ENCODE measurements at regions not wholly inside any gene's neighbourhood (a gene's known extent, or its start where the extent isn't known, plus 50 kb on each side); places are given as distances from the start of the nearest gene placed in this dataset.
"Not testable (repeated sequence)": the region's sequence is repeated elsewhere in the genome, so short reads cannot be mapped to it uniquely, and the experiment has no call there.

GRCh38 chr10:61262486-61263261 is 190.5 kb downstream of the TMEM26 start:
- H3K36me3 Mint-ChIP-seq = no peaks in the 10 kb centered on the region
- H3K27me3 Mint-ChIP-seq = peaks cover 7% of the 10 kb centered on the region
- H3K4me3 Mint-ChIP-seq = no peak overlapping the region
- H3K9me3 Mint-ChIP-seq = peaks cover 13% of the 10 kb centered on the region
- H3K27ac Mint-ChIP-seq = no peak overlapping the region
- H3K4me1 Mint-ChIP-seq = no peaks in the 10 kb centered on the region

- no peaks in the 10 kb centered on the region for H3K4me1 Mint-ChIP-seq
- no peak overlapping the region for H3K27ac Mint-ChIP-seq
- H3K9me3 Mint-ChIP-seq = peaks cover 10% of the 10 kb centered on the region
- H3K27me3 Mint-ChIP-seq = peaks cover 9% of the 10 kb centered on the region
- H3K4me3 Mint-ChIP-seq = no peak overlapping the region
- H3K36me3 Mint-ChIP-seq = no peaks in the 10 kb centered on the region
These were observed 195.2 kb downstream of the TMEM26 start for GRCh38 chr10:61257956-61258496.

DNA sequence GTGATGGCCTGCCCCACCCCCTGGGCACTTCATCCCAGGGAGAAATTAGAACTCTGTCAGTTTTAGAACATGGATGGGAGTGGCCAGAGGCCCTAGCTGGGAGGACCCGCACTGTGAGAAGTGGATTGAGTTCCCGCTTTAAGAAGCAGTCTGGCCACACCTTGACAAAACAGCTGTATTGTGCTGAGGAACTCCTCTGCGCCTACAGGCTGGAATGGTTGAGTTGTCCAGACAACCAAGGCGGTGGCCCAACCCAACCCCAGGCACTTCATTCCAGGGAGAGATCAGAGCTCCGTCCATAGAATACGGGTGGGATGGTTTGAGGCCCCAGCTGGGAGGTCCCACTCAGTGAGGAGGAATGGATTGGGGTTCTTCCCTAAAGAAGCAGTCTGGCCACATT is 196.0 kb downstream of the TMEM26 start:
- H3K27ac Mint-ChIP-seq = no peak overlapping the region
- peaks cover 5% of the 10 kb centered on the region for H3K9me3 Mint-ChIP-seq
- no peaks in the 10 kb centered on the region for H3K4me1 Mint-ChIP-seq
- no peak overlapping the region for H3K4me3 Mint-ChIP-seq
- peaks cover 9% of the 10 kb centered on the region for H3K27me3 Mint-ChIP-seq
- no peaks in the 10 kb centered on the region for H3K36me3 Mint-ChIP-seq

DNA sequence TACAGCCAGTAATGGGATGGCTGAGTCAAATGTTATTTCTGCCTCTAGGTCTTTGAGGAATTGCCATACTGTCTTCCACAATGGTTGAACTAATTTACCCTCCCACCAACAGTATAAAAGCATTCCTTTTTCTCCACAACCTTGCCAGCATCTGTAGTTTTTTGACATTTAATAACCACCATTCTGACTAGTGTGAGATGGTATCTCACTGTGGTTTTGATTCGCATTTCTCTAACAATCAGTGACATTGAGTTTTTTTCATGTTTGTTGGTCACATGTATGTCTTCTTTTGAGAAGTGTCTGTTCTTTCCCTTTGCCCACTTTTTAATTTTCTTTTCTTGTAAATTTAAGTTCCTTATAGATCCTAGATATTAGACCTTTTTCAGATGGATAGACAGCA is 200.9 kb downstream of the TMEM26 start:
- H3K9me3 Mint-ChIP-seq, H3K36me3 Mint-ChIP-seq, H3K4me1 Mint-ChIP-seq, H3K4me3 Mint-ChIP-seq, H3K27me3 Mint-ChIP-seq, H3K27ac Mint-ChIP-seq: not testable (repeated sequence)

DNA sequence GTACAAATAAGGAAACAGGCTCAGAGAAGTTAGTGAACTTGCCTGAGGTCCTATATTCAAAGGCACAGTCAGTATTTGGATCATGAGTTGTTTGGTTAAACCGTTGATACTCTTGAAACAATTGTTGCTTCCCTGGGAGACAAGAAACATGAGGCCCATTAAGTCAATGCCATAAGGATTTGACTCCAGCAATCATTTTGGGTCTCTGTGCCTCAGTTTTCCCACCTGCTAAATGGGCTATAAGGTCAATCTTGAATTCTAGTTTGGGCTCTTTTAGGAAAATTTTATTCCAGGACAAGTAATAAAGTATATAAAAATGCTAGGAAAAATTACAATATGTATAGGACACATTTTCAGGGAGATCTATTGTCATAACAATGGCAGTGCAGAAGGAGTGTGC is 202.1 kb downstream of the TMEM26 start:
- Mint-ChIP-seq H3K4me3 (no peak overlapping the region), H3K27ac (no peak overlapping the region), H3K9me3 (peaks cover 5% of the 10 kb centered on the region), H3K27me3 (peaks cover 2% of the 10 kb centered on the region), H3K36me3 (no peaks in the 10 kb centered on the region), H3K4me1 (no peaks in the 10 kb centered on the region)

GRCh38 chr10:61250131-61250530 is 203.1 kb downstream of the TMEM26 start:
- Mint-ChIP-seq H3K4me1 (no peaks in the 10 kb centered on the region), H3K36me3 (no peaks in the 10 kb centered on the region), H3K4me3 (no peak overlapping the region), H3K27ac (no peak overlapping the region), H3K27me3 (peaks cover 2% of the 10 kb centered on the region), H3K9me3 (peaks cover 1% of the 10 kb centered on the region)

DNA sequence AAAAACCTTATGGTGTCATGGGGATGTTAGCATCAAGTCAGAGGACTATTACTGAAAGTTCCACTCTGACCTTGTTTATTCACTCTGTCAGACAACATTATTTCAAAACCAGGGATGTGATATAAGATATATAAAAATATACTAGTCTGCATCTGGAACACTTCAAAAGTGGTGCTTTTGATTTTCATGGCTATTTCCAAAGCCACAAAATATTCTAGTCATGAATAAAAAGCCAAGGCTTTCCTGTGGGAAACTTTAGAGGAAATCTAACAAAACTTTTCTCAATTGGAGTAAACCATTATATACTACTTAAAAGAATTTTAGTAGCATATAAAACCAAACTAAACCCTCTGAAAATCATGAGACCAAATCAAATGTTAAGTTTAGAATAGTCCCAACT is 205.2 kb downstream of the TMEM26 start:
- Mint-ChIP-seq H3K4me3 (no peak overlapping the region), H3K27ac (no peak overlapping the region), H3K36me3 (no peaks in the 10 kb centered on the region), H3K27me3 (no peaks in the 10 kb centered on the region), H3K9me3 (no peaks in the 10 kb centered on the region), H3K4me1 (no peaks in the 10 kb centered on the region)

DNA sequence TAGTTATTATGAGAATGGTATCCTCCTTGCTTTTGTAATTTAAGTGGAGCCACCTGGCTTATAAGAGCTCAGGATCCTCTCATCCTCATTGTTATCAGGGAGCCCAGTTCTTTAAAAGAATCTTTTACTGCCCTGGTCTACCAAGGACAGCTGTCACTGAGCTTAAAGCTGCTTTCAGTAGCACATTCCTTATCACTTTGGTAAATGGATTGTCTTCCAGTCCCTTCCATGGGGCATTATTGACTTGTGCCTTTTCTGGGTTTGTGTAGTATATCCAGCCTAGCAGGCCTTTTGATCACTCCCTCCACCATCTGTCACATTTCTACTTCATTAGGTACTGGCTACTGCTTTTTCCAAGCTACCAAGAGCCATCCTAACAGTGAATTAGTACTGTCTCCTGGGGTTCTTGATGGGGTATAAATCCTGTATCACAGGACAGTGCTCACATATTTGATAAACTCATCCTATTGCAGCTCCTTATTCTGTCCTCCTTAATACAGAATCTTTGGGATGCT is 208.9 kb downstream of the TMEM26 start:
- no peak overlapping the region for H3K27ac Mint-ChIP-seq
- no peaks in the 10 kb centered on the region for H3K27me3 Mint-ChIP-seq
- H3K4me3 Mint-ChIP-seq = no peak overlapping the region
- no peaks in the 10 kb centered on the region for H3K36me3 Mint-ChIP-seq
- H3K4me1 Mint-ChIP-seq = no peaks in the 10 kb centered on the region
- H3K9me3 Mint-ChIP-seq = no peaks in the 10 kb centered on the region

- H3K9me3 Mint-ChIP-seq = peaks cover 17% of the 10 kb centered on the region
- H3K27me3 Mint-ChIP-seq = no peaks in the 10 kb centered on the region
- H3K4me3 Mint-ChIP-seq = no peak overlapping the region
- H3K36me3 Mint-ChIP-seq = no peaks in the 10 kb centered on the region
- H3K4me1 Mint-ChIP-seq = no peaks in the 10 kb centered on the region
- no peak overlapping the region for H3K27ac Mint-ChIP-seq
These were observed 220.4 kb downstream of the TMEM26 start for GRCh38 chr10:61232780-61233179.

- Mint-ChIP-seq H3K4me1 (no peaks in the 10 kb centered on the region), H3K4me3 (no peak overlapping the region), H3K9me3 (peaks cover 17% of the 10 kb centered on the region), H3K27me3 (peaks cover 1% of the 10 kb centered on the region), H3K36me3 (no peaks in the 10 kb centered on the region), H3K27ac (no peak overlapping the region)
These were observed 227.2 kb downstream of the TMEM26 start for GRCh38 chr10:61225939-61226338.

GRCh38 chr10:61223576-61223975 is 229.6 kb downstream of the TMEM26 start:
- Mint-ChIP-seq H3K9me3 (peaks cover 18% of the 10 kb centered on the region), H3K4me1 (no peaks in the 10 kb centered on the region), H3K27ac (no peak overlapping the region), H3K36me3 (no peaks in the 10 kb centered on the region), H3K4me3 (no peak overlapping the region), H3K27me3 (peaks cover 7% of the 10 kb centered on the region)

GRCh38 chr10:61219696-61220095 is 233.5 kb downstream of the TMEM26 start:
- Mint-ChIP-seq H3K4me3 (no peak overlapping the region), H3K4me1 (no peaks in the 10 kb centered on the region), H3K27ac (no peak overlapping the region), H3K9me3 (peaks cover 17% of the 10 kb centered on the region), H3K27me3 (peaks cover 8% of the 10 kb centered on the region), H3K36me3 (no peaks in the 10 kb centered on the region)

GRCh38 chr10:61217851-61218565 is 235.2 kb downstream of the TMEM26 start:
- H3K27me3 Mint-ChIP-seq = peaks cover 8% of the 10 kb centered on the region
- peaks cover 11% of the 10 kb centered on the region for H3K9me3 Mint-ChIP-seq
- H3K4me1 Mint-ChIP-seq = no peaks in the 10 kb centered on the region
- H3K36me3 Mint-ChIP-seq = no peaks in the 10 kb centered on the region
- no peak overlapping the region for H3K27ac Mint-ChIP-seq
- H3K4me3 Mint-ChIP-seq = no peak overlapping the region

- no peaks in the 10 kb centered on the region for H3K4me1 Mint-ChIP-seq
- H3K9me3 Mint-ChIP-seq = peaks cover 2% of the 10 kb centered on the region
- no peaks in the 10 kb centered on the region for H3K36me3 Mint-ChIP-seq
- no peak overlapping the region for H3K4me3 Mint-ChIP-seq
- H3K27me3 Mint-ChIP-seq = peaks cover 5% of the 10 kb centered on the region
- H3K27ac Mint-ChIP-seq = no peak overlapping the region
These were observed 237.9 kb downstream of the TMEM26 start for GRCh38 chr10:61215246-61215645.

GRCh38 chr10:61211468-61211867 is 241.7 kb downstream of the TMEM26 start:
- Mint-ChIP-seq H3K36me3 (no peaks in the 10 kb centered on the region), H3K4me1 (no peaks in the 10 kb centered on the region), H3K4me3 (no peak overlapping the region), H3K9me3 (no peaks in the 10 kb centered on the region), H3K27ac (no peak overlapping the region), H3K27me3 (peaks cover 2% of the 10 kb centered on the region)

GRCh38 chr10:61197057-61197456 is 253.1 kb upstream of the RHOBTB1 start:
- Mint-ChIP-seq H3K27ac (no peak overlapping the region), H3K36me3 (no peaks in the 10 kb centered on the region), H3K4me3 (no peak overlapping the region), H3K9me3 (peaks cover 8% of the 10 kb centered on the region), H3K27me3 (no peaks in the 10 kb centered on the region), H3K4me1 (no peaks in the 10 kb centered on the region)

Data from activated naive CD4-positive, alpha-beta T cell treated with anti-CD3 and anti-CD28 coated beads, Interleukin-2, amount 50 U/mL, for 24 hours (primary cell).